Cardiac muscle cell (in vitro differentiated cells and primary cell): ENCODE measurements at regions not wholly inside any gene's neighbourhood (a gene's known extent, or its start where the extent isn't known, plus 50 kb on each side); places are given as distances from the start of the nearest gene placed in this dataset.
"Not testable (repeated sequence)": the region's sequence is repeated elsewhere in the genome, so short reads cannot be mapped to it uniquely, and the experiment has no call there.

ENCODE experiments used
- DNase-seq, 2 donors: peaks; one replicate each; pipeline versions ENCODE4 v3.0.0 to v3.0.0-alpha.2; 2010 to 2017; ENCODE audit warnings: low read depth in 1 of 2, low spot score in 1 of 2
- H3K27ac ChIP-seq: fragments of 200-600 bp; sonication (generic); 2 replicates; pipeline ENCODE4 v1.5.1; 2016
- H3K27me3 ChIP-seq: fragments of 200-600 bp; sonication (generic); 2 replicates; pipeline ENCODE4 v1.6.0; 2016; ENCODE audit warnings: control low read depth
- H3K36me3 ChIP-seq: fragments of 200-600 bp; sonication (generic); 2 replicates; pipeline ENCODE4 v1.5.1; 2016; ENCODE audit warnings: control low read depth
- H3K4me1 ChIP-seq: fragments of 200-600 bp; sonication (generic); 2 replicates; pipeline ENCODE4 v1.8.1; 2017; ENCODE audit warnings: low read depth, mild to moderate bottlenecking, mixed run types
- H3K4me3 ChIP-seq: fragments of 200-600 bp; sonication (generic); 2 replicates; pipeline ENCODE4 v1.5.1; 2016; ENCODE audit warnings: mild to moderate bottlenecking
- H3K9me3 ChIP-seq: fragments of 200-600 bp; sonication (generic); 2 replicates; pipeline ENCODE4 v1.5.1; 2017; ENCODE audit warnings: low read depth, mild to moderate bottlenecking, control low read depth
- CTCF ChIP-seq: IDR thresholded peaks from 2 replicates; pipeline ENCODE4 v1.5.1; 2012; ENCODE audit warnings: low read depth, mild to moderate bottlenecking, low read length

DNA sequence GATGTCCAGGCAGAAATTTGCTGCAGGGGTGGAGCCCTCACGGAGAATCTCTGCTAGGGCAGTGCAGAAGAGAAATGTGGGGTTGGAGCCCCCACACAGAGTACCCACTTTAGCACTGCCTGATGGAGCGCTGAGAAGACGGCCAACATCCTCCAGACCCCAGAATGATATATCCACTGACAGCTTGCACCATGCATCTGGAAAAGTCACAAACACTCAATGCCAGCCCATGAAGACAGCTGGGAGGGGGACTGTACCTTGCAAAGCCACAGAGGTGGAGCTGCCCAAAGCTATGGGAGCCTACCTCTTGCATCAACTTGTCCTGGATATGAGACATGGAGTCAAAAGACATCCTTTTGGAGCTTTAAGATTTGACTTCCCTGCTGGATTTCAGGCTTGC, 426.3 kb upstream of the FAM174A start:
- Histone ChIP-seq H3K9me3 (no peaks in the 10 kb centered on the region), H3K27ac (no peak overlapping the region), H3K27me3 (no peaks in the 10 kb centered on the region), H3K4me1 (no peaks in the 10 kb centered on the region), H3K4me3 (no peak overlapping the region), H3K36me3 (no peaks in the 10 kb centered on the region)
- no peak for TF ChIP-seq CTCF
- no peak for DNase-seq

GRCh38 chr5:100103592-100104119, 431.5 kb upstream of the FAM174A start:
- H3K4me1 ChIP-seq, H3K36me3 ChIP-seq, DNase-seq, H3K4me3 ChIP-seq, H3K27ac ChIP-seq, H3K9me3 ChIP-seq, H3K27me3 ChIP-seq: not testable (repeated sequence)

- not testable (repeated sequence) for H3K27ac ChIP-seq, H3K4me1 ChIP-seq, H3K36me3 ChIP-seq, H3K9me3 ChIP-seq, H3K4me3 ChIP-seq, H3K27me3 ChIP-seq, DNase-seq
Measured at GRCh38 chr5:100101466-100101865, 433.7 kb upstream of the FAM174A start.

DNA sequence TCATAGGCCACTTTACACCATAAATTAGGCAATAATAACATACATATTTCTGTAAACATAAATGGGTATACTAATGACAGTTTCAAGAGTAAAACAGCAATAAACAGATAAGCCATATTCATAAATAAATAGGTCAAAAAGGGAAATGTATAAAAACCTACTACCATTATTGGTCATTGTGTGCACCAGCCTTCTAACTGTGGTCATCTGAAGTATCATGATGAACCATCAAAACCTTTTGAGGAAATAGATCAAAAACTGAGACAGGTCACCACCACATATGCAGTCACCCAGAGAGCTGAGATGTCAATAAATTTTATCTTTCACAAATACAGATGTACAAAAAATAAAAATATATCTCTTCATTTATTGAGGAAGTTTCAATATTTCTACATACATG, 438.8 kb upstream of the FAM174A start:
- not testable (repeated sequence) for H3K36me3 ChIP-seq, H3K9me3 ChIP-seq, H3K4me3 ChIP-seq, DNase-seq, H3K27me3 ChIP-seq, H3K4me1 ChIP-seq, H3K27ac ChIP-seq

DNA sequence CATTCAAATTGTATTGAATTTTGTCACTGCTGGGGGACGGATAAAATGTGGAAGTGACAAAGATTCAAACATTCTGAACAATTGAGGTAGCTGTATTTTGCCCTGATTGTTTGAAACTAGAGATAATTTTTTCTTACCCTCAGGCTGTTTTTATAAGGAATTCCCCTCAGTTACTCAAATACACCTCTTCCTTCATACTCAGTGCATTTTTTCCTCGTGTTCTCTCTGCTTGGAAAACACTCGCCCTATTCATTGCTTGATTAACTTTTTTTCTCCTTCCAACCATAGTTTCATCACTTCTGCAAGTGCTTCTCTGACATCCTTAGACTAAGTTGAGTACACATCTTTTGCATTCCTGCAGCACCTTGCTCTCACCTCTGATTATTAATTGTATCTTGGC, 454.5 kb upstream of the FAM174A start:
- H3K27ac ChIP-seq, H3K4me3 ChIP-seq: not testable (repeated sequence)

DNA sequence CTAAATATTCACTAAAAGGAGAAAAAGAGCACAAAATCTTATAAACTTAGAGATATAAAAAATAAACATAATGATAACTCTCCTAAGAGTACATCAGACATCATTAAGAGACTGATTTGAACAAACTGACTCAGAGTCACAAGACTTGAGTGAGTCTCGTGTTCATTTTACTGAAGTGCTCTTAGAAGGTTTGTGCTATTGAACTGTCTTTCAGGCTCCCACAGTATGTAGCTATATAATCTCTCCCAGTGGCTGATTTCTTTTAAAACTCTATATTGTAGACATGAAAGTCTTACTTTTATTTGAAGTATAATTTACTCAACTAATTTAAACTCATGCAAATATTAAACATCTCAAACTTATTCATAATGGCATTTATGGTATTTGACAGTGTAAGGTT, 456.0 kb upstream of the FAM174A start:
- not testable (repeated sequence) for H3K27me3 ChIP-seq, DNase-seq, H3K36me3 ChIP-seq, H3K9me3 ChIP-seq, H3K27ac ChIP-seq, H3K4me1 ChIP-seq, H3K4me3 ChIP-seq

More for the DNA sequence above, 454.5 kb upstream of the FAM174A start:
- DNase-seq, H3K4me1 ChIP-seq, H3K27me3 ChIP-seq, H3K36me3 ChIP-seq, H3K9me3 ChIP-seq: not testable (repeated sequence)

- not testable (repeated sequence) for H3K36me3 ChIP-seq, H3K4me3 ChIP-seq, H3K9me3 ChIP-seq, DNase-seq, H3K27me3 ChIP-seq, H3K27ac ChIP-seq, H3K4me1 ChIP-seq
Measured at GRCh38 chr5:100066020-100066419, 469.2 kb upstream of the FAM174A start.

DNA sequence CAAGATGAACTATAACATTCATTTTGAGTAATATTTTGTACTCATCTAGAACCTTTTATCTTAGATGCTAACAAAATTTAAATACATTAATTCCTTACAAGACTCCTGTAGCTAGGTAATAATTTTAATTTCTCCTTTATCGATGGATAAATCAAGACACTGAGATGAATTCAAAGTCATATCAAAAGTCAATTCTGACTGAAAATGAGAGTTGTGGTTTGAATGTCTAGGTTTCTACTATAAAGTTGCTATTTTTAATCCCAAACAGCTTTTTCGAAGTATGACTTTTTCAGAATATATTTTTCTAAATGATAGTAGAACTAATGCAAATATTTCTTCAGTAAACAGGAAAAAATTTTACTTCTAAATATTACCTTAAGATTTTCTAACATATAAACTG, 491.7 kb upstream of the FAM174A start:
- Histone ChIP-seq H3K27me3 (no peaks in the 10 kb centered on the region), H3K36me3 (no peaks in the 10 kb centered on the region), H3K27ac (no peak overlapping the region), H3K4me3 (no peak overlapping the region), H3K9me3 (no peaks in the 10 kb centered on the region), H3K4me1 (no peaks in the 10 kb centered on the region)
- TF ChIP-seq CTCF, result no peak
- no peak for DNase-seq

GRCh38 chr5:100026606-100027005, 508.6 kb upstream of the FAM174A start:
- H3K9me3 ChIP-seq, result no peaks in the 10 kb centered on the region
- no peak overlapping the region for H3K27ac ChIP-seq
- no peak for TF ChIP-seq CTCF
- no peak for DNase-seq
- H3K27me3 ChIP-seq, result no peaks in the 10 kb centered on the region
- H3K4me1 ChIP-seq, result no peaks in the 10 kb centered on the region
- no peak overlapping the region for H3K4me3 ChIP-seq
- no peaks in the 10 kb centered on the region for H3K36me3 ChIP-seq
